Coronary artery (tissue), 2 donors: ENCODE measurements at regions not wholly inside any gene's neighbourhood (a gene's known extent, or its start where the extent isn't known, plus 50 kb on each side); places are given as distances from the start of the nearest gene placed in this dataset.
"Not testable (repeated sequence)": the region's sequence is repeated elsewhere in the genome, so short reads cannot be mapped to it uniquely, and the experiment has no call there.

Source experiments
- DNase-seq: peaks from one replicate; pipeline ENCODE4 v3.0.0-alpha.2; 2017; ENCODE audit warnings: low spot score
- H3K27ac ChIP-seq, 2 donors: fragments of 200-600 bp; sonication (generic); one replicate each; pipeline ENCODE4 v1.5.1; 2016 to 2019
- H3K4me3 ChIP-seq: fragments of 200-600 bp; sonication (generic); 2 replicates; pipeline ENCODE4 v1.5.1; 2016; ENCODE audit warnings: mild to moderate bottlenecking, moderate library complexity
- TF ChIP-seq, protein P1 (sequence below): fragments of 200-600 bp; sonication (generic); IDR thresholded peaks from one replicate; pipeline ENCODE4 v1.5.1; 2019; ENCODE audit warnings: antibody characterized with exemption

- Histone ChIP-seq H3K4me3 (no peak overlapping the region), H3K27ac (no peak overlapping the region)
- DNase-seq = no peak
- TF ChIP-seq, protein P1, sequence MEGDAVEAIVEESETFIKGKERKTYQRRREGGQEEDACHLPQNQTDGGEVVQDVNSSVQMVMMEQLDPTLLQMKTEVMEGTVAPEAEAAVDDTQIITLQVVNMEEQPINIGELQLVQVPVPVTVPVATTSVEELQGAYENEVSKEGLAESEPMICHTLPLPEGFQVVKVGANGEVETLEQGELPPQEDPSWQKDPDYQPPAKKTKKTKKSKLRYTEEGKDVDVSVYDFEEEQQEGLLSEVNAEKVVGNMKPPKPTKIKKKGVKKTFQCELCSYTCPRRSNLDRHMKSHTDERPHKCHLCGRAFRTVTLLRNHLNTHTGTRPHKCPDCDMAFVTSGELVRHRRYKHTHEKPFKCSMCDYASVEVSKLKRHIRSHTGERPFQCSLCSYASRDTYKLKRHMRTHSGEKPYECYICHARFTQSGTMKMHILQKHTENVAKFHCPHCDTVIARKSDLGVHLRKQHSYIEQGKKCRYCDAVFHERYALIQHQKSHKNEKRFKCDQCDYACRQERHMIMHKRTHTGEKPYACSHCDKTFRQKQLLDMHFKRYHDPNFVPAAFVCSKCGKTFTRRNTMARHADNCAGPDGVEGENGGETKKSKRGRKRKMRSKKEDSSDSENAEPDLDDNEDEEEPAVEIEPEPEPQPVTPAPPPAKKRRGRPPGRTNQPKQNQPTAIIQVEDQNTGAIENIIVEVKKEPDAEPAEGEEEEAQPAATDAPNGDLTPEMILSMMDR = no peak
Observed at GRCh38 chr17:22203208-22203715, 510.9 kb downstream of the KCNJ18 start.

DNA sequence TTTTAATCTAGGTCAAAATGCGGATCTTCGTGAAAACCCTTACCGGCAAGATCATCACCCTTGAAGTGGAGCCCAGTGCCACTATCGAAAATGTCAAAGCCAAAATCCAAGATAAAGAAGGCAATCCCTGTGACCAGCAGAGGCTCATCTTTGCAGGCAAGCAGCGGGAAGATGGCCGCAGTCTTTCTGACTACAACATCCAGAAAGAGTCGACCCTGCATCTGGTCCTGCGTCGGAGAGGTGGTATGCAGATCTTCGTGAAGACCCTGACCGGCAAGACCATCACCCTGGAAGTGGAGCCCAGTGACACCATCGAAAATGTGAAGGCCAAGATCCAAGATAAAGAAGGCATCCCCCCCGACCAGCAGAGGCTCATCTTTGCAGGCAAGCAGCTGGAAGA, 511.8 kb downstream of the KCNJ18 start:
- not testable (repeated sequence) for DNase-seq, H3K4me3 ChIP-seq

DNA sequence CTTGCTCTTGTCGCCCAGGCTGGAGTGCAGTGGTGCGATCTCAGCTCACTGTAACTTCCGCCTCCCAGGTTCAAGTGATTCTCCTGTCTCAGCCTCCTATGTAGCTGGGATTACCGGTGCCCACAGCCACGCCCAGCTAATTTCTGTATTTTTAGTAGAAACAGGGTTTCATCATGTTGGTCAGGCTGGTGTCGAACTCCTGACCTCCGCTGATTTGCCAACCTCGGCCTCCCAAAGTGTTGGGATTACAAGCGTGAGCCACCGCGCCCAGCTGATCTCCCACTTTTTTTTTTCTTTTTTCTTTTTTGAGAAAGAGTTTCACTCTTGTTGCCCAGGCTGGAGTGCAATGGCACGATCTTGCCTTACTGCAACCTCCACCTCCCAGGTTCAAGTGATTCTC, 517.9 kb downstream of the KCNJ18 start:
- H3K27ac ChIP-seq, DNase-seq, H3K4me3 ChIP-seq: not testable (repeated sequence)

More for the DNA sequence above, 511.8 kb downstream of the KCNJ18 start:
- H3K27ac ChIP-seq = not testable (repeated sequence)

DNA sequence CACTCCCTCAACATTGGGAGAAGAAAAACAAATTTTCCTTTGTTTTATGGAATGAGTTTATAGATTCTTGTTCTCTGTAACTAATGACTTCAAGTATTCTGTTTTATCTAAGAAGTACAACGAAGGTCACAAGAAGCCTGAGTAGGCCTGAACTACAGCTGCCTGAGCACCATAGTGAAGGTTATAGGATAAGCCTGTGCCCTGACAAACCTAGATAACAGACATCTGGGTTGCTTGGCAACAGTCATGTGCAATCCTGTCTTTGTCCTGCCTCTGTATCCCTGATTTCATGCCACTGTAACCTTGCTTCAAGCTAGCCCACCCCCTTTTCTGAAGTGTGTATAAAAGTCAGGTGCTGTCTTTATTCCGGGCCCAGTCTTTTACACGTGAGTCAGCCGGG, 520.8 kb downstream of the KCNJ18 start:
- not testable (repeated sequence) for H3K27ac ChIP-seq, H3K4me3 ChIP-seq, DNase-seq

DNA sequence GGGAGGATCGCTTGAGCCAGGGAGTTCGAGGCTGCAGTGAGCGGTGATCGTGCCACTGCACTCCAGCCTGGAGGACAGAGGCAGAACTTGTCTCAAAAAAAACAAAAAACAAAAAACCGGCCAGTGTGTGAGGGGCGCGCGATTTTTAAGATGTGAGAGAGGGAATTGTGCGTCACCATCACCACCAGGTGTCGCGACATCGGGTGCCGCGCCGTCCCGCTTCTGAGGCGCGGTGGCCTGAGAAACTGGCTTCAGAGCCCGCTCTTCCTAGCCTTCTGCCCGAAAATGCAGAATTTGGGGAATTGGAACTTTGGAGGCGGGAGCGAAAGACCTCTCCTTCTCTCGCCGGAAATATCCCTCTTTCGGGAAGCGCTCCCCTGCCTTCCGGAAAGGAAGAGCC, 524.8 kb downstream of the KCNJ18 start:
- no peak overlapping the region for H3K4me3 ChIP-seq
- no peak for DNase-seq
- no peak overlapping the region for H3K27ac ChIP-seq
- TF ChIP-seq, protein P1 = no peak

GRCh38 chr17:22221344-22221743, 529.0 kb downstream of the KCNJ18 start:
- Histone ChIP-seq H3K4me3 (no peak overlapping the region), H3K27ac (no peak overlapping the region)
- TF ChIP-seq, protein P1 = no peak
- DNase-seq = no peak

DNA sequence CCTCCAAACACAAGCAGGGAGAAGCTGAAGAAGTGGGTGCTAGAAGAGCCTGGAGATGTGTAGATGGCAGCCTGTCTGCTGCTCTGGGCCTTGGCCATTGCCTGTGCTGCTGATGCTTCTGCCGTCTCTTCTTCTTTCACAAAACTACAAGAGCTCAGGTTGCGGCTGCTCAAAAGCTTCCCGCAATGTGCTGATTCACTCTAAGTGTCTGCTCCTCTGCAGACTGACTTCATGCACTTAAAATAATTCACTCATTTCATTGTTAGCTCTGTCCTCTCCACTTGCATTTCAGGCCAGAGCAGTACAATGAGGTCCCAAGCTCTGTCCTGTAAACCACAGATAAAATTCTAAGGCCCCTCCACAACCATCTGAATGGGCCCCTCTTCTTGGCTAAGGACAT, 534.2 kb downstream of the KCNJ18 start:
- H3K27ac ChIP-seq, DNase-seq: not testable (repeated sequence)

GRCh38 chr17:22226932-22227331, 534.6 kb downstream of the KCNJ18 start:
- DNase-seq, H3K4me3 ChIP-seq, H3K27ac ChIP-seq: not testable (repeated sequence)

More for the DNA sequence above, 534.2 kb downstream of the KCNJ18 start:
- not testable (repeated sequence) for H3K4me3 ChIP-seq

DNA sequence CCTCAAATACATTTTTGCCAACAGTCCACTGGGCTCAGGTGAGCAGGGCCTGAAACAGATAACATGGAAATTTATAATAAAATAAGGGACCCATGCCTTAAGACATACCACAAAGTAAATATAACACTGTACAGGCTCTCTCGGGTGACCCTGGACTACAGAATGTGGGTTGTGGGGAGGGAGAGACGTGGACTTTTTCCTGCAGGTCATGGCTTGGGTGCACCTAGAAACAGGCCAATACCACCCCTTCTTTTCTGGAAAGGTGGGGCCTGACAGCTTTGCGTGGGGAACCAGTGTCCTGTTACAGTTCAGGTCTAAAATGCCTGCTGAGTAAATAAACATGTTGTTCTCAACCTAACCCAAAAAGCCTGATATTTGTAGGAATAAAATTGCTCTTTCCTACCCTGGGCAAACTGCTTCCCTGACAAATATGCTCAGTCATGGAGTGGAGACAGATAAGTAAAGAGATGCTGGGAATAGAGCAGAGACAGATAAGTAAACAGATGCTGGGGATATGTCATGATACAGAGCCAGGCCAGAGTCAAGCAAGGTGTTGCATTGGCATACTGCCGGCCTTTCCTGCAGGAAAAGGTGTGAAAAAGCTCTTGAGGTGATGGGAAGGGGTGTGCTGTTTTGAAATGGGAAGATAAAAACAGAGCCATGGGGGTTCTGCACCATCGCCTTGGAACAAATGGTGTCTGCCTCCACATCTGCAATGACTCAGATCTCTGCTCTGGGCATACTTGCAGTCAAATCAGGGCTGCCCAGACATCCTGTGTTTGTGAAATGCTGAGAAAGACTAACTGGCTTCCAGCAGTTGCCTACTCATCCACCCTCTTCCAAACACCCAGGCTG, 535.6 kb downstream of the KCNJ18 start:
- H3K27ac ChIP-seq, H3K4me3 ChIP-seq, DNase-seq: not testable (repeated sequence)

GRCh38 chr17:22229821-22230220, 537.5 kb downstream of the KCNJ18 start:
- H3K4me3 ChIP-seq, DNase-seq, H3K27ac ChIP-seq: not testable (repeated sequence)

- H3K4me3 ChIP-seq = no peak overlapping the region
- DNase-seq = no peak
- no peak overlapping the region for H3K27ac ChIP-seq
- TF ChIP-seq, protein P1 = no peak
Observed at GRCh38 chr17:22233382-22233781, 541.1 kb downstream of the KCNJ18 start.
